H1 (cell line): ENCODE measurements at regions not wholly inside any gene's neighbourhood (a gene's known extent, or its start where the extent isn't known, plus 50 kb on each side); places are given as distances from the start of the nearest gene placed in this dataset.

ENCODE experiments used
- ATF2 ChIP-seq: IDR thresholded peaks from 2 replicates; pipeline ENCODE4 v1.6.1; 2012; ENCODE audit warnings: low read length, inconsistent platforms
- CEBPB ChIP-seq: IDR thresholded peaks from 2 replicates; pipeline ENCODE4 v1.6.1; 2012; ENCODE audit warnings: low read depth, low read length
- CHD7 ChIP-seq: fragments of 300-600 bp; sonication (generic); IDR thresholded peaks from 2 replicates; pipeline ENCODE4 v1.7.1; 2012; ENCODE audit warnings: low read length, moderate library complexity, mild to moderate bottlenecking, inconsistent platforms; ENCODE audit not compliant: insufficient replicate concordance
- GABPA ChIP-seq: IDR thresholded peaks from 2 replicates; pipeline ENCODE4 v1.6.1; 2011; ENCODE audit warnings: mild to moderate bottlenecking, low read length, moderate library complexity, borderline replicate concordance; ENCODE audit not compliant: insufficient read depth
- HDAC6 ChIP-seq: IDR thresholded peaks from one replicate; pipeline ENCODE4 v1.7.1; 2012; ENCODE audit warnings: low read depth, mild to moderate bottlenecking, inconsistent platforms, low read length, moderate library complexity
- JUND ChIP-seq: IDR thresholded peaks from 2 replicates; pipeline ENCODE4 v1.6.1; 2011; ENCODE audit warnings: mild to moderate bottlenecking, improper control_type of control experiment, low read length
- SAP30 ChIP-seq: fragments of 300-600 bp; sonication (generic); IDR thresholded peaks from 2 replicates; pipeline ENCODE4 v1.7.1; 2012; ENCODE audit warnings: low read length, moderate library complexity, mild to moderate bottlenecking, inconsistent platforms; ENCODE audit not compliant: insufficient read depth, insufficient replicate concordance

GRCh38 chr18:71252351-71252865, 963.6 kb downstream of the SOCS6 start (continued):
- TF ChIP-seq CHD7 = no peak
- TF ChIP-seq GABPA = no peak
- TF ChIP-seq HDAC6 = no peak
- TF ChIP-seq SAP30 = no peak
- TF ChIP-seq JUND = no peak
- TF ChIP-seq CEBPB = no peak
- no peak for TF ChIP-seq ATF2
